NCI-H82 treated with DMSO at 0.1 percent for 48 hours (cell line): ENCODE measurements at regions not wholly inside any gene's neighbourhood (a gene's known extent, or its start where the extent isn't known, plus 50 kb on each side); places are given as distances from the start of the nearest gene placed in this dataset.
"Not testable (repeated sequence)": the region's sequence is repeated elsewhere in the genome, so short reads cannot be mapped to it uniquely, and the experiment has no call there.

Experiments
- DNase-seq: peaks from one replicate; lab custom pipeline; 2025; ENCODE audit not compliant: unreplicated experiment; lab: John Stamatoyannopoulos, UW

GRCh38 chr14:40058901-40059897, 627.0 kb upstream of the FBXO33 start:
- DNase-seq = no peak

- DNase-seq = no peak
Measured at GRCh38 chr14:40053416-40053815, 621.2 kb upstream of the FBXO33 start.

GRCh38 chr14:40028991-40029390, 596.8 kb upstream of the FBXO33 start:
- no peak for DNase-seq

GRCh38 chr14:40025101-40025500, 592.9 kb upstream of the FBXO33 start:
- no peak for DNase-seq

GRCh38 chr14:40010961-40011360, 578.7 kb upstream of the FBXO33 start:
- DNase-seq = no peak

GRCh38 chr14:40009771-40010170, 577.5 kb upstream of the FBXO33 start:
- no peak for DNase-seq

- DNase-seq = not testable (repeated sequence)
Measured at GRCh38 chr14:40008345-40008744, 576.1 kb upstream of the FBXO33 start.

- DNase-seq = no peak
Measured at GRCh38 chr14:40004871-40005500, 572.8 kb upstream of the FBXO33 start.

- peak; percentile 21 for DNase-seq
Measured at GRCh38 chr14:40003773-40004172, 571.5 kb upstream of the FBXO33 start.

- no peak for DNase-seq
Measured at GRCh38 chr14:39998854-39999253, 566.6 kb upstream of the FBXO33 start.

- DNase-seq = no peak
Measured at GRCh38 chr14:39998114-39998513, 565.9 kb upstream of the FBXO33 start.

- DNase-seq = no peak
Measured at GRCh38 chr14:39991041-39991440, 558.8 kb upstream of the FBXO33 start.

GRCh38 chr14:39988939-39989338, 556.7 kb upstream of the FBXO33 start:
- DNase-seq = peak; percentile 30

GRCh38 chr14:39984323-39984722, 552.1 kb upstream of the FBXO33 start:
- DNase-seq = no peak

- no peak for DNase-seq
Measured at GRCh38 chr14:39977198-39977597, 545.0 kb upstream of the FBXO33 start.

GRCh38 chr14:39974036-39974435, 541.8 kb upstream of the FBXO33 start:
- no peak for DNase-seq

- DNase-seq = no peak
Measured at GRCh38 chr14:39972704-39973103, 540.5 kb upstream of the FBXO33 start.

GRCh38 chr14:39967885-39968284, 535.7 kb upstream of the FBXO33 start:
- no peak for DNase-seq

- no peak for DNase-seq
Measured at GRCh38 chr14:39957987-39958386, 525.8 kb upstream of the FBXO33 start.

GRCh38 chr14:39957290-39957689, 525.1 kb upstream of the FBXO33 start:
- no peak for DNase-seq

GRCh38 chr14:39956372-39956771, 524.1 kb upstream of the FBXO33 start:
- DNase-seq = no peak

GRCh38 chr14:39948235-39948634, 516.0 kb upstream of the FBXO33 start:
- DNase-seq = no peak
